H9 (cell line): ENCODE measurements at regions not wholly inside any gene's neighbourhood (a gene's known extent, or its start where the extent isn't known, plus 50 kb on each side); places are given as distances from the start of the nearest gene placed in this dataset.

Experiments used
- DNase-seq: peaks from one replicate; pipeline ENCODE4 v3.0.0-alpha.2; 2017
- H2AFZ ChIP-seq: one replicate; pipeline ENCODE4 v1.6.1; 2013; ENCODE audit warnings: mild to moderate bottlenecking, low read length, control low read depth, moderate library complexity
- H2AK5ac ChIP-seq: 2 replicates; pipeline ENCODE4 v1.6.1; 2013; ENCODE audit warnings: low read length, control low read depth, mixed read lengths; ENCODE audit not compliant: insufficient read length
- H2BK120ac ChIP-seq: one replicate; pipeline ENCODE4 v1.6.1; 2013; ENCODE audit warnings: low read depth, mild to moderate bottlenecking, low read length, control low read depth, inconsistent platforms; ENCODE audit not compliant: poor library complexity, severe bottlenecking
- H2BK12ac ChIP-seq: 2 replicates; pipeline ENCODE4 v1.6.1; 2013; ENCODE audit warnings: low read length, control low read depth, mixed read lengths, low read depth; ENCODE audit not compliant: insufficient read length
- H2BK15ac ChIP-seq: 2 replicates; pipeline ENCODE4 v1.6.1; 2013; ENCODE audit warnings: low read depth, low read length, control low read depth
- H2BK20ac ChIP-seq: one replicate; pipeline ENCODE4 v1.6.1; 2013; ENCODE audit warnings: low read depth, mild to moderate bottlenecking, low read length, control low read depth, inconsistent platforms; ENCODE audit not compliant: poor library complexity, severe bottlenecking
- H2BK5ac ChIP-seq: 2 replicates; pipeline ENCODE4 v1.6.1; 2013; ENCODE audit warnings: low read length, control low read depth, mixed read lengths; ENCODE audit not compliant: insufficient read length
- H3K14ac ChIP-seq: 2 replicates; pipeline ENCODE4 v1.6.1; 2013; ENCODE audit warnings: low read length, control low read depth; ENCODE audit not compliant: insufficient read depth
- H3K18ac ChIP-seq: 2 replicates; pipeline ENCODE4 v1.6.1; 2013; ENCODE audit warnings: low read depth, mild to moderate bottlenecking, mixed read lengths, low read length, control low read depth; ENCODE audit not compliant: insufficient read length
- H3K23ac ChIP-seq: 2 replicates; pipeline ENCODE4 v1.6.1; 2013; ENCODE audit warnings: low read length, control low read depth, mixed read lengths, low read depth; ENCODE audit not compliant: insufficient read length
- H3K23me2 ChIP-seq: 2 replicates; pipeline ENCODE4 v1.6.1; 2013; ENCODE audit warnings: low read depth, mild to moderate bottlenecking, mixed read lengths, low read length, control low read depth; ENCODE audit not compliant: insufficient read length, poor library complexity, severe bottlenecking
- H3K27ac ChIP-seq: 2 replicates; pipeline ENCODE4 v1.5.1; 2013; ENCODE audit warnings: low read length, control low read depth, mixed read lengths, low read depth; ENCODE audit not compliant: insufficient read length
- H3K27me3 ChIP-seq: 2 replicates; pipeline ENCODE4 v1.6.1; 2013; ENCODE audit warnings: low read length, control low read depth, inconsistent platforms; ENCODE audit not compliant: insufficient read depth
- H3K4ac ChIP-seq: 2 replicates; pipeline ENCODE4 v1.6.1; 2013; ENCODE audit warnings: low read depth, mild to moderate bottlenecking, control low read depth, inconsistent platforms, low read length, moderate library complexity
- H3K4me1 ChIP-seq: 2 replicates; pipeline ENCODE4 v1.6.1; 2013; ENCODE audit warnings: low read length, control low read depth, inconsistent platforms; ENCODE audit not compliant: insufficient read depth
- H3K4me2 ChIP-seq: 2 replicates; pipeline ENCODE4 v1.6.1; 2013; ENCODE audit warnings: low read length, control low read depth, mixed read lengths; ENCODE audit not compliant: insufficient read length, insufficient read depth
- H3K56ac ChIP-seq: 2 replicates; pipeline ENCODE4 v1.6.1; 2013; ENCODE audit warnings: low read depth, mild to moderate bottlenecking, mixed read lengths, low read length, control low read depth; ENCODE audit not compliant: insufficient read length
- H3K79me1 ChIP-seq: 2 replicates; pipeline ENCODE4 v1.6.1; 2013; ENCODE audit warnings: low read depth, mild to moderate bottlenecking, moderate library complexity, low read length, control low read depth, inconsistent platforms; ENCODE audit not compliant: insufficient read depth, poor library complexity, severe bottlenecking
- H3K79me2 ChIP-seq: 2 replicates; pipeline ENCODE4 v1.6.1; 2013; ENCODE audit warnings: low read length, control low read depth, inconsistent platforms; ENCODE audit not compliant: insufficient read depth
- H3K9ac ChIP-seq: 2 replicates; pipeline ENCODE4 v1.6.1; 2013; ENCODE audit warnings: low read length, control low read depth, mixed read lengths; ENCODE audit not compliant: insufficient read length; ENCODE audit errors: extremely low read depth
- H3K9me3 ChIP-seq: one replicate; pipeline ENCODE4 v1.6.1; 2013; ENCODE audit warnings: low read depth, low read length, inconsistent platforms; ENCODE audit not compliant: control insufficient read depth
- H3T11ph ChIP-seq: one replicate; pipeline ENCODE4 v1.6.1; 2013; ENCODE audit warnings: mild to moderate bottlenecking, low read length, control low read depth, inconsistent platforms
- H4K20me1 ChIP-seq: one replicate; pipeline ENCODE4 v1.6.1; 2013; ENCODE audit not compliant: control insufficient read depth, insufficient read length, insufficient read depth
- H4K5ac ChIP-seq: 2 replicates; pipeline ENCODE4 v1.6.1; 2013; ENCODE audit warnings: low read depth, mild to moderate bottlenecking, mixed read lengths, low read length, control low read depth; ENCODE audit not compliant: insufficient read length
- H4K8ac ChIP-seq: replicated peaks from 2 replicates; pipeline ENCODE4 v1.6.1; 2013; ENCODE audit warnings: low read length, control low read depth, mixed read lengths, low read depth; ENCODE audit not compliant: insufficient read length
- H4K91ac ChIP-seq: 2 replicates; pipeline ENCODE4 v1.6.1; 2013; ENCODE audit warnings: low read depth, mild to moderate bottlenecking, moderate library complexity, mixed read lengths, low read length, control low read depth; ENCODE audit not compliant: insufficient read length
- H3K27ac Mint-ChIP-seq, 3 experiments: 2 replicates in 2 of 3; 3 replicates in 1 of 3; pipeline ENCODE4 v1.8.0; 2020 to 2021; ENCODE audit warnings: mixed read lengths in 3 of 3, mild to moderate bottlenecking in 1 of 3, moderate library complexity in 1 of 3
- H3K27me3 Mint-ChIP-seq: 2 replicates; pipeline ENCODE4 v1.8.0; 2021; ENCODE audit warnings: low read depth, mild to moderate bottlenecking, moderate library complexity, mixed read lengths
- H3K36me3 Mint-ChIP-seq, 3 experiments: 2 replicates in 2 of 3; 3 replicates in 1 of 3; pipeline ENCODE4 v1.8.0; 2020 to 2021; ENCODE audit warnings: low read depth in 3 of 3, mixed read lengths in 3 of 3; ENCODE audit not compliant: insufficient read depth in 1 of 3
- H3K4me1 Mint-ChIP-seq, 2 experiments: 2 replicates each; pipeline ENCODE4 v1.8.0; 2020; ENCODE audit warnings: mixed read lengths in 2 of 2
- H3K4me3 Mint-ChIP-seq, 2 experiments: 2 replicates in 1 of 2; 3 replicates in 1 of 2; pipeline ENCODE4 v1.8.0; 2020 to 2021; ENCODE audit warnings: mild to moderate bottlenecking in 2 of 2, mixed read lengths in 2 of 2, moderate library complexity in 1 of 2
- H3K9me3 Mint-ChIP-seq, 2 experiments: 2 replicates in 1 of 2; 3 replicates in 1 of 2; pipeline ENCODE4 v1.8.0; 2020; ENCODE audit warnings: mild to moderate bottlenecking in 2 of 2, mixed read lengths in 2 of 2, moderate library complexity in 1 of 2
- WGBS: extraction: QIAGEN DNeasy Blood & Tissue Kit; methylation state at CpG from one replicate; pipeline ENCODE4 v1.1.7; 2013; ENCODE audit warnings: missing lambda C conversion rate, low lambda C conversion rate, mixed read lengths; ENCODE audit not compliant: insufficient read length; ENCODE audit errors: extremely low coverage; 5-methylcytosine and 5-hydroxymethylcytosine counted together
- TF ChIP-seq, protein P1 (sequence below): fragments of 200-600 bp; sonication (generic); conservative IDR thresholded peaks from 3 replicates; pipeline ENCODE4 v1.8.0; 2021; ENCODE audit warnings: antibody characterized with exemption, mild to moderate bottlenecking

- Histone ChIP-seq H3K79me2 (no peaks in the 10 kb centered on the region), H3K27ac (no peak overlapping the region), H3K23ac (no peak overlapping the region), H3T11ph (no peak overlapping the region), H2BK20ac (no peak overlapping the region), H3K27me3 (no peaks in the 10 kb centered on the region), H3K56ac (no peak overlapping the region), H3K4me2 (no peak overlapping the region), H2AK5ac (no peak overlapping the region), H4K91ac (no peak overlapping the region), H3K18ac (no peak overlapping the region), H4K8ac (no peak overlapping the region), H4K20me1 (no peaks in the 10 kb centered on the region), H3K14ac (no peak overlapping the region), H2BK5ac (no peak overlapping the region), H3K9ac (no peak overlapping the region), H3K23me2 (no peaks in the 10 kb centered on the region), H2BK120ac (no peak overlapping the region), H2BK12ac (no peak overlapping the region), H4K5ac (no peak overlapping the region), H2AFZ (no peak overlapping the region), H3K4ac (no peak overlapping the region), H2BK15ac (no peak overlapping the region), H3K79me1 (no peaks in the 10 kb centered on the region), H3K4me1 (no peaks in the 10 kb centered on the region), H3K9me3 (no peaks in the 10 kb centered on the region)
- no peaks in the 10 kb centered on the region for H3K9me3 Mint-ChIP-seq
- no peak overlapping the region for H3K27ac Mint-ChIP-seq
- TF ChIP-seq, protein P1, sequence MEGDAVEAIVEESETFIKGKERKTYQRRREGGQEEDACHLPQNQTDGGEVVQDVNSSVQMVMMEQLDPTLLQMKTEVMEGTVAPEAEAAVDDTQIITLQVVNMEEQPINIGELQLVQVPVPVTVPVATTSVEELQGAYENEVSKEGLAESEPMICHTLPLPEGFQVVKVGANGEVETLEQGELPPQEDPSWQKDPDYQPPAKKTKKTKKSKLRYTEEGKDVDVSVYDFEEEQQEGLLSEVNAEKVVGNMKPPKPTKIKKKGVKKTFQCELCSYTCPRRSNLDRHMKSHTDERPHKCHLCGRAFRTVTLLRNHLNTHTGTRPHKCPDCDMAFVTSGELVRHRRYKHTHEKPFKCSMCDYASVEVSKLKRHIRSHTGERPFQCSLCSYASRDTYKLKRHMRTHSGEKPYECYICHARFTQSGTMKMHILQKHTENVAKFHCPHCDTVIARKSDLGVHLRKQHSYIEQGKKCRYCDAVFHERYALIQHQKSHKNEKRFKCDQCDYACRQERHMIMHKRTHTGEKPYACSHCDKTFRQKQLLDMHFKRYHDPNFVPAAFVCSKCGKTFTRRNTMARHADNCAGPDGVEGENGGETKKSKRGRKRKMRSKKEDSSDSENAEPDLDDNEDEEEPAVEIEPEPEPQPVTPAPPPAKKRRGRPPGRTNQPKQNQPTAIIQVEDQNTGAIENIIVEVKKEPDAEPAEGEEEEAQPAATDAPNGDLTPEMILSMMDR: no peak
- H3K4me3 Mint-ChIP-seq: no peak overlapping the region
- no peaks in the 10 kb centered on the region for H3K36me3 Mint-ChIP-seq
- peaks cover 6 to 7% of the 10 kb centered on the region in 2 experiments for H3K4me1 Mint-ChIP-seq
- H3K27me3 Mint-ChIP-seq: no peaks in the 10 kb centered on the region
- WGBS: no CpG with 5 or more reads among the region's 3 CpGs
- DNase-seq: no peak
Observed at GRCh38 chr16:61415126-61415525, 621.1 kb downstream of the CDH8 start.
